ENCODE measurements at regions not wholly inside any gene's neighbourhood (a gene's known extent, or its start where the extent isn't known, plus 50 kb on each side); places are given as distances from the start of the nearest gene placed in this dataset.

DNA sequence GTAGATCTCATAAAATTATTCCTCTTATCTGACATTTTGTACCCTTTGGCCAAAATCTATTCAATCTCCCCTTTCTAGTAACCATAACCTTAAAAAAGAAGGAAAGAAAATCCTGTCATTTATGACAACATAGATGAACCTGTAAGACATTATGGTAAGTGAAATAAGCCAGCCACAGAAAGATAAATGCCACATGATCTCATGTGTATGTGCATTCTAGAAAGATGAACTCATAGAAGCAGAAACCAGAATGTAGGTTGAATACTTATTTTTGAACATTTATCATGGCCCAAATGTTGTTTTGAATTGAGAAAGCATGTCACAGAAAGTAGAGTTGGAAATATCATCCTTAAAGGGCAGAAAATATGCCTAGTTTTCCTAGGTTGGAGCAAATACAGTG, 1053.6 kb downstream of the SLC6A15 start:
- H3K4me3 ChIP-seq = no peak overlapping the region
- H3K9me3 ChIP-seq = no peaks in the 10 kb centered on the region
- TF ChIP-seq POLR2A (IDR thresholded peaks at IDR 0.05) = no peak
- TF ChIP-seq, protein P1, sequence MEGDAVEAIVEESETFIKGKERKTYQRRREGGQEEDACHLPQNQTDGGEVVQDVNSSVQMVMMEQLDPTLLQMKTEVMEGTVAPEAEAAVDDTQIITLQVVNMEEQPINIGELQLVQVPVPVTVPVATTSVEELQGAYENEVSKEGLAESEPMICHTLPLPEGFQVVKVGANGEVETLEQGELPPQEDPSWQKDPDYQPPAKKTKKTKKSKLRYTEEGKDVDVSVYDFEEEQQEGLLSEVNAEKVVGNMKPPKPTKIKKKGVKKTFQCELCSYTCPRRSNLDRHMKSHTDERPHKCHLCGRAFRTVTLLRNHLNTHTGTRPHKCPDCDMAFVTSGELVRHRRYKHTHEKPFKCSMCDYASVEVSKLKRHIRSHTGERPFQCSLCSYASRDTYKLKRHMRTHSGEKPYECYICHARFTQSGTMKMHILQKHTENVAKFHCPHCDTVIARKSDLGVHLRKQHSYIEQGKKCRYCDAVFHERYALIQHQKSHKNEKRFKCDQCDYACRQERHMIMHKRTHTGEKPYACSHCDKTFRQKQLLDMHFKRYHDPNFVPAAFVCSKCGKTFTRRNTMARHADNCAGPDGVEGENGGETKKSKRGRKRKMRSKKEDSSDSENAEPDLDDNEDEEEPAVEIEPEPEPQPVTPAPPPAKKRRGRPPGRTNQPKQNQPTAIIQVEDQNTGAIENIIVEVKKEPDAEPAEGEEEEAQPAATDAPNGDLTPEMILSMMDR (IDR thresholded peaks at IDR 0.05) = no peak
- no peaks in the 10 kb centered on the region for H3K27me3 ChIP-seq
- no peaks in the 10 kb centered on the region for H3K4me1 ChIP-seq
- intact Hi-C loops (cut with DNase I) = no loop called here
- no peak for ATAC-seq
- H3K36me3 ChIP-seq (replicated peaks in 1 of 2; ENCODE audit: insufficient read depth in 1 of 2, low read depth in 2 of 2) = no peaks in the 10 kb centered on the region
- H3K27ac ChIP-seq = no peak overlapping the region
- DNase-seq = no peak

GRCh38 chr12:83856803-83857202, 1055.8 kb downstream of the SLC6A15 start:
- no peak for ATAC-seq

GRCh38 chr12:83850531-83850930, 1062.1 kb downstream of the SLC6A15 start:
- TF ChIP-seq, protein P1 (IDR thresholded peaks at IDR 0.05) = no peak
- no peak for TF ChIP-seq POLR2A (IDR thresholded peaks at IDR 0.05)
- no peak for ATAC-seq
- no peak overlapping the region for H3K4me3 ChIP-seq
- H3K36me3 ChIP-seq (replicated peaks in 1 of 2; ENCODE audit: insufficient read depth in 1 of 2, low read depth in 2 of 2) = no peaks in the 10 kb centered on the region
- DNase-seq = no peak
- intact Hi-C loops (cut with DNase I) = no loop called here
- no peaks in the 10 kb centered on the region for H3K9me3 ChIP-seq
- no peaks in the 10 kb centered on the region for H3K27me3 ChIP-seq
- H3K4me1 ChIP-seq = no peaks in the 10 kb centered on the region
- no peak overlapping the region for H3K27ac ChIP-seq
- 36 to 40% methylated on average over 2 of the region's 2 CpGs for WGBS, 2 donors

More at GRCh38 chr12:83856803-83857202, 1055.8 kb downstream of the SLC6A15 start:
- no peaks in the 10 kb centered on the region for H3K36me3 ChIP-seq (replicated peaks in 1 of 2; ENCODE audit: insufficient read depth in 1 of 2, low read depth in 2 of 2)
- H3K4me1 ChIP-seq = no peaks in the 10 kb centered on the region
- H3K9me3 ChIP-seq = no peaks in the 10 kb centered on the region
- TF ChIP-seq POLR2A (IDR thresholded peaks at IDR 0.05) = no peak
- TF ChIP-seq, protein P1 (IDR thresholded peaks at IDR 0.05) = no peak
- H3K27me3 ChIP-seq = no peaks in the 10 kb centered on the region
- no peak for DNase-seq
- no peak overlapping the region for H3K4me3 ChIP-seq
- no peak overlapping the region for H3K27ac ChIP-seq
- intact Hi-C loops (cut with DNase I) = no loop called here

DNA sequence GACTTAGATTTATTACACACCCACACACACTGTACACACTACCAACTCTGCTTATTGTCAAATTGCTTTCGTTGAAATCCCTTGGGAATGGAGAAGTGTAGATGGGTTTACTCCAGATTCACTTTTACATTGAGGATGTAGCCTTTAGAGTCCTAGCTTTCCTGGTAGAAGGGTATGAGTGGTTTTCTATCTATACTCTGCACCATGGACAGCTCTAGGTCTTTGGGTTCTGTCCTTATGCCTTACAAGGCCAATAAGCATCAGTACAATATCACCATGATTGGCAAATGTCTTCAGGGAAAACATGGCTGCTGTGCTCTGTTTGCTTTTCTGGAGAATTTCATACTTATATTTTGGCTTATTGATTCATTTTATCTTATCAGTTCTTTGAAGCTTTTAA, 1063.9 kb downstream of the SLC6A15 start:
- Histone ChIP-seq H3K4me1 (no peaks in the 10 kb centered on the region), H3K36me3 (replicated peaks in 1 of 2; ENCODE audit: insufficient read depth in 1 of 2, low read depth in 2 of 2) (no peaks in the 10 kb centered on the region), H3K27ac (no peak overlapping the region), H3K9me3 (no peaks in the 10 kb centered on the region), H3K4me3 (no peak overlapping the region), H3K27me3 (no peaks in the 10 kb centered on the region)
- intact Hi-C loops (cut with DNase I) = no loop called here
- TF ChIP-seq POLR2A (IDR thresholded peaks at IDR 0.05) = no peak
- TF ChIP-seq, protein P1 (IDR thresholded peaks at IDR 0.05) = no peak
- DNase-seq = no peak
- WGBS, 2 donors = 41 to 64% methylated on average over 1 of the region's 1 CpG
- no peak for ATAC-seq

DNA sequence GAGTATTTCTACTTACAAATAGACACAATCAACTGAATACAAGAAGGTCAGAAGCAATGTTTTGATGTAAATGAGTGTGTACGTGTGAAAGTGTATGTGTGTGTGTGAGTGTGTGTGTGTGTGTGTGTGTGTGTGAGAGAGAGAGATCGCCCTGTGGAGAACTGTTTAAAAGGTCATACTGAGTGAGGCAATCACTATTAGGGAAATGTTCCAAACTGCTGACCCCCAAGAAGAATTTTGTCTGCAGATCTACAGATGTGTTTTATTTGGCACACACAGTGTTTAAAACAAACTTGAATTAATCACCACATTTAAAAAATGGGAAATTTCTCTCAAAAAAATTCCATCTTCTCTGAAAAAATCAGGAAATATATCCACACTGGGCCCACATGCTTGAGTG, 1069.1 kb downstream of the SLC6A15 start:
- Histone ChIP-seq H3K4me3 (no peak overlapping the region), H3K9me3 (no peaks in the 10 kb centered on the region), H3K27me3 (no peaks in the 10 kb centered on the region), H3K27ac (no peak overlapping the region), H3K4me1 (no peaks in the 10 kb centered on the region), H3K36me3 (replicated peaks in 1 of 2; ENCODE audit: insufficient read depth in 1 of 2, low read depth in 2 of 2) (no peaks in the 10 kb centered on the region)
- 56 to 60% methylated on average over 2 of the region's 2 CpGs for WGBS, 2 donors
- ATAC-seq = no peak
- DNase-seq = no peak
- TF ChIP-seq POLR2A (IDR thresholded peaks at IDR 0.05) = no peak
- TF ChIP-seq, protein P1 (IDR thresholded peaks at IDR 0.05) = no peak
- intact Hi-C loops (cut with DNase I) = no loop called here
